Amygdala (tissue), 56 donors: ENCODE measurements at regions not wholly inside any gene's neighbourhood (a gene's known extent, or its start where the extent isn't known, plus 50 kb on each side); places are given as distances from the start of the nearest gene placed in this dataset.

Experiments used
- DNase-seq, 56 donors: peaks; one replicate each; lab custom pipeline; 2025; lab: John Stamatoyannopoulos, UW

GRCh38 chr2:239533569-239534316, 132.9 kb upstream of the HDAC4 start:
- no peak for DNase-seq

- DNase-seq = no peak
Measured at GRCh38 chr2:239532859-239533258, 132.0 kb upstream of the HDAC4 start.

GRCh38 chr2:239532250-239532649, 131.4 kb upstream of the HDAC4 start:
- DNase-seq = no peak

GRCh38 chr2:239531456-239532241, 130.8 kb upstream of the HDAC4 start:
- no peak for DNase-seq

GRCh38 chr2:239530749-239531316, 130.0 kb upstream of the HDAC4 start:
- no peak for DNase-seq

GRCh38 chr2:239529313-239530015, 128.6 kb upstream of the HDAC4 start:
- no peak for DNase-seq

GRCh38 chr2:239528883-239529282, 128.1 kb upstream of the HDAC4 start:
- DNase-seq = no peak

- DNase-seq = no peak
Measured at GRCh38 chr2:239528146-239528545, 127.3 kb upstream of the HDAC4 start.

GRCh38 chr2:239526666-239527415, 126.0 kb upstream of the HDAC4 start:
- no peak for DNase-seq

GRCh38 chr2:239526038-239526437, 125.2 kb upstream of the HDAC4 start:
- no peak for DNase-seq

GRCh38 chr2:239523954-239524330, 123.1 kb upstream of the HDAC4 start:
- no peak for DNase-seq

GRCh38 chr2:239523147-239523953, 122.5 kb upstream of the HDAC4 start:
- no peak for DNase-seq

- no peak for DNase-seq
Measured at GRCh38 chr2:239522740-239523119, 121.9 kb upstream of the HDAC4 start.

GRCh38 chr2:239522002-239522739, 121.4 kb upstream of the HDAC4 start:
- DNase-seq = no peak

GRCh38 chr2:239521518-239521815, 120.6 kb upstream of the HDAC4 start:
- DNase-seq = no peak

GRCh38 chr2:239520811-239521517, 120.1 kb upstream of the HDAC4 start:
- DNase-seq = no peak

- no peak for DNase-seq
Measured at GRCh38 chr2:239519921-239520585, 119.2 kb upstream of the HDAC4 start.
